Sigmoid colon (tissue), 6 donors: ENCODE measurements at regions not wholly inside any gene's neighbourhood (a gene's known extent, or its start where the extent isn't known, plus 50 kb on each side); places are given as distances from the start of the nearest gene placed in this dataset.

Experiments used
- DNase-seq: peaks from one replicate; pipeline ENCODE4 v3.0.0-alpha.2; 2019
- H3K27ac ChIP-seq, 4 donors: fragments of 200-600 bp; sonication (generic); one replicate each; pipeline ENCODE4 v1.5.1; 2016 to 2019; ENCODE audit warnings: mild to moderate bottlenecking in 1 of 4
- H3K27me3 ChIP-seq, 3 donors: fragments of 200-600 bp; sonication (generic); one replicate each; pipeline ENCODE4 v1.5.1; 2019; ENCODE audit warnings: mild to moderate bottlenecking in 1 of 3
- H3K36me3 ChIP-seq, 4 donors: fragments of 200-600 bp; sonication (generic); one replicate each; pipeline ENCODE4 v1.5.1; 2016 to 2019
- H3K4me1 ChIP-seq, 4 donors: fragments of 200-600 bp; sonication (generic); one replicate each; pipeline ENCODE4 v1.5.1; 2017 to 2019
- H3K4me3 ChIP-seq, 4 donors: fragments of 200-600 bp; sonication (generic); one replicate each; pipeline ENCODE4 v1.5.1; 2017 to 2019; ENCODE audit warnings: mild to moderate bottlenecking in 2 of 4, moderate library complexity in 1 of 4
- H3K9me3 ChIP-seq, 4 donors: fragments of 200-600 bp in 3 of 4; sonication (generic) in 3 of 4; one replicate each; pipeline versions ENCODE4 v1.5.1 to v1.6.1; 2013 to 2019
- CTCF ChIP-seq, 4 experiments: fragments of 450-650 bp in 3 of 4; fragments of 200-600 bp in 1 of 4; IDR thresholded peaks; one replicate each; pipeline ENCODE4 v1.5.1; 2016 to 2019; ENCODE audit warnings: antibody characterized with exemption in 4 of 4, mild to moderate bottlenecking in 3 of 4, moderate library complexity in 2 of 4
- EP300 ChIP-seq, 4 donors: sonication (generic); formaldehyde crosslinking; IDR thresholded peaks; one replicate each; pipeline ENCODE4 v1.6.1; 2017; ENCODE audit warnings: antibody characterized with exemption in 4 of 4
- POLR2A ChIP-seq, 2 donors: fragments of 450-650 bp; IDR thresholded peaks; one replicate each; pipeline ENCODE4 v1.6.1; 2016; ENCODE audit warnings: antibody characterized with exemption in 2 of 2, mild to moderate bottlenecking in 2 of 2, moderate library complexity in 2 of 2
- POLR2AphosphoS5 ChIP-seq, 4 donors: sonication (generic); formaldehyde crosslinking; IDR thresholded peaks; one replicate each; pipeline ENCODE4 v1.6.1; 2017; ENCODE audit warnings: antibody characterized with exemption in 4 of 4
- WGBS, 2 donors: extraction: QIAGEN DNeasy Blood & Tissue Kit; methylation state at CpG; one replicate each; pipeline ENCODE4 v1.1.7; 2013; 5-methylcytosine and 5-hydroxymethylcytosine counted together
- intact Hi-C: fragments of 100-400 bp; cut with DNase I; formaldehyde crosslinking; loops from one replicate; pipeline ENCODE4 v1.15.1; 2023
- small RNA-seq, 3 donors: library from RNA; depleted of rRNA; stranded (forward); fragments of <200 nt; gene quantifications; one replicate each; pipeline ENCODE3, GENCODE V24; 2016
- donor health status: healthy with polysubstance abuse.
- donor health status: healthy.

GRCh38 chr14:103282932-103283331 lies 51.1 kb upstream of the EIF5 start:
- Histone ChIP-seq H3K27me3 (peaks cover 8 to 58% (median 35%) of the 10 kb centered on the region in 3 donors), H3K36me3 (no peaks in the 10 kb centered on the region), H3K4me1 (peaks cover 0 to 18% (median 16%) of the 10 kb centered on the region in 4 donors), H3K27ac (no peak overlapping the region), H3K9me3 (no peaks in the 10 kb centered on the region), H3K4me3 (no peak overlapping the region)
- TF ChIP-seq POLR2A (IDR thresholded peaks at IDR 0.05) (no peak), EP300 (IDR thresholded peaks at IDR 0.05) (no peak), POLR2AphosphoS5 (IDR thresholded peaks at IDR 0.05) (no peak), CTCF (IDR thresholded peaks at IDR 0.05) (no peak)
- no peak for DNase-seq
- 67 to 82% methylated on average over 5 of the region's 5 CpGs for WGBS, 2 donors
- intact Hi-C loops: no loop called here

GRCh38 chr14:103283916-103284315 lies 50.1 kb upstream of the EIF5 start:
- Histone ChIP-seq H3K4me3 (no peak overlapping the region), H3K27ac (no peak overlapping the region), H3K36me3 (no peaks in the 10 kb centered on the region), H3K9me3 (no peaks in the 10 kb centered on the region), H3K27me3 (peaks cover 4 to 52% (median 29%) of the 10 kb centered on the region in 3 donors), H3K4me1 (peaks cover 0 to 11% (median 9%) of the 10 kb centered on the region in 4 donors)
- TF ChIP-seq POLR2AphosphoS5 (IDR thresholded peaks at IDR 0.05): no peak
- no peak for TF ChIP-seq CTCF (IDR thresholded peaks at IDR 0.05)
- TF ChIP-seq EP300 (IDR thresholded peaks at IDR 0.05): no peak
- TF ChIP-seq POLR2A (IDR thresholded peaks at IDR 0.05): no peak
- intact Hi-C loops: no loop called here
- 86 to 87% methylated on average over 12 of the region's 12 CpGs for WGBS, 2 donors
- no peak for DNase-seq

Small RNA genes lying in the stretch of these regions (small RNA-seq; reads per million reads assigned to genes)
- gene AL161669.2: 0 reads per million in 3 donors
